ENCODE measurements at regions not wholly inside any gene's neighbourhood (a gene's known extent, or its start where the extent isn't known, plus 50 kb on each side); places are given as distances from the start of the nearest gene placed in this dataset.
"Not testable (repeated sequence)": the region's sequence is repeated elsewhere in the genome, so short reads cannot be mapped to it uniquely, and the experiment has no call there.

GRCh38 chr2:13390676-13391075 lies 673.9 kb downstream of the TRIB2 start:
- no peak for DNase-seq (ENCODE audit: low read depth in 2 of 2)

GRCh38 chr2:13401312-13401711 lies 684.6 kb downstream of the TRIB2 start:
- no peak for DNase-seq (ENCODE audit: low read depth in 2 of 2)

- no peak for DNase-seq (ENCODE audit: low read depth in 2 of 2)
Measured at GRCh38 chr2:13413989-13414388, 697.3 kb downstream of the TRIB2 start.

GRCh38 chr2:13414897-13415296 lies 698.2 kb downstream of the TRIB2 start:
- DNase-seq (ENCODE audit: low read depth in 2 of 2): no peak

- DNase-seq (ENCODE audit: low read depth in 2 of 2): no peak
Measured at GRCh38 chr2:13433954-13434353, 717.2 kb downstream of the TRIB2 start.

GRCh38 chr2:13443554-13444261 lies 727.0 kb downstream of the TRIB2 start:
- not testable (repeated sequence) for DNase-seq (ENCODE audit: low read depth in 2 of 2)

- DNase-seq (ENCODE audit: low read depth in 2 of 2): no peak
Measured at GRCh38 chr2:13462464-13462863, 745.7 kb downstream of the TRIB2 start.

GRCh38 chr2:13466076-13466475 lies 749.3 kb downstream of the TRIB2 start:
- no peak for DNase-seq (ENCODE audit: low read depth in 2 of 2)

GRCh38 chr2:13474538-13474937 lies 757.8 kb downstream of the TRIB2 start:
- DNase-seq (ENCODE audit: low read depth in 2 of 2): no peak

GRCh38 chr2:13480057-13480456 lies 763.3 kb downstream of the TRIB2 start:
- no peak for DNase-seq (ENCODE audit: low read depth in 2 of 2)

- DNase-seq (ENCODE audit: low read depth in 2 of 2): no peak
Measured at GRCh38 chr2:13481201-13481600, 764.5 kb downstream of the TRIB2 start.

GRCh38 chr2:13485256-13485655 lies 768.5 kb downstream of the TRIB2 start:
- no peak for DNase-seq (ENCODE audit: low read depth in 2 of 2)

- DNase-seq (ENCODE audit: low read depth in 2 of 2): no peak
Measured at GRCh38 chr2:13488965-13489364, 772.2 kb downstream of the TRIB2 start.

- DNase-seq (ENCODE audit: low read depth in 2 of 2): no peak
Measured at GRCh38 chr2:13492262-13492661, 775.5 kb downstream of the TRIB2 start.

- DNase-seq (ENCODE audit: low read depth in 2 of 2): no peak
Measured at GRCh38 chr2:13495051-13495450, 778.3 kb downstream of the TRIB2 start.

- DNase-seq (ENCODE audit: low read depth in 2 of 2): no peak
Measured at GRCh38 chr2:13504808-13505207, 788.1 kb downstream of the TRIB2 start.

- DNase-seq (ENCODE audit: low read depth in 2 of 2): no peak
Measured at GRCh38 chr2:13508671-13509070, 791.9 kb downstream of the TRIB2 start.

- DNase-seq (ENCODE audit: low read depth in 2 of 2): no peak
Measured at GRCh38 chr2:13515254-13515653, 798.5 kb downstream of the TRIB2 start.

- DNase-seq (ENCODE audit: low read depth in 2 of 2): no peak
Measured at GRCh38 chr2:13522096-13522495, 805.4 kb downstream of the TRIB2 start.

- no peak for DNase-seq (ENCODE audit: low read depth in 2 of 2)
Measured at GRCh38 chr2:13522917-13523821, 806.4 kb downstream of the TRIB2 start.

- no peak for DNase-seq (ENCODE audit: low read depth in 2 of 2)
Measured at GRCh38 chr2:13524492-13524891, 807.8 kb downstream of the TRIB2 start.

GRCh38 chr2:13531735-13532410 lies 815.1 kb downstream of the TRIB2 start:
- DNase-seq (ENCODE audit: low read depth in 2 of 2): not testable (repeated sequence)
